B cell (primary cell): ENCODE measurements at regions not wholly inside any gene's neighbourhood (a gene's known extent, or its start where the extent isn't known, plus 50 kb on each side); places are given as distances from the start of the nearest gene placed in this dataset.

ENCODE experiments used
- ATAC-seq: fragments of 200-7000 bp; cut with Tn5 transposase; one replicate; pipeline ENCODE4 v1.10.0; 2021; ENCODE audit warnings: low read depth, mild to moderate bottlenecking, moderate number of reproducible peaks, moderate library complexity
- CTCF ChIA-PET: fragments of 350-600 bp; sonication (Branson Sonifier 250); formaldehyde crosslinking; loops from one replicate; lab custom pipeline; 2021; ENCODE audit warnings: antibody characterized with exemption, inconsistent platforms; lab: Charles Lee
- POLR2A ChIA-PET: fragments of 350-600 bp; sonication (Branson Sonifier 250); formaldehyde crosslinking; loops from one replicate; lab custom pipeline; 2021; ENCODE audit warnings: antibody characterized with exemption; lab: Charles Lee
- DNase-seq: peaks from one replicate; pipeline ENCODE4 v3.0.0; 2013
- H2AFZ ChIP-seq: 2 replicates; pipeline ENCODE4 v1.6.1; 2012; ENCODE audit warnings: mild to moderate bottlenecking, low read depth, low read length; ENCODE audit not compliant: insufficient read depth, poor library complexity, severe bottlenecking
- H3K27ac ChIP-seq, 2 donors: 1 replicate in 1 of 2; 2 replicates in 1 of 2; pipeline ENCODE4 v1.5.1; 2012 to 2013; ENCODE audit warnings: low read length in 2 of 2, mild to moderate bottlenecking in 2 of 2, moderate library complexity in 1 of 2
- H3K27me3 ChIP-seq, 4 experiments: fragments of 200-600 bp in 1 of 4; sonication (generic) in 1 of 4; replicated peaks in 1 of 4; 1 replicate in 2 of 4; 2 replicates in 2 of 4; pipeline versions ENCODE4 v1.6.1 to v1.7.0; 2013 to 2016; ENCODE audit warnings: low read length in 3 of 4, mild to moderate bottlenecking in 2 of 4, mixed read lengths in 1 of 4, moderate library complexity in 1 of 4; ENCODE audit not compliant: insufficient read depth in 4 of 4, control insufficient read depth in 3 of 4; ENCODE audit errors: control extremely low read depth in 1 of 4
- H3K36me3 ChIP-seq, 2 experiments: replicated peaks in 1 of 2; 1 replicate in 1 of 2; 2 replicates in 1 of 2; pipeline versions ENCODE4 v1.6.1 to v1.7.1; 2013; ENCODE audit warnings: low read length in 1 of 2; ENCODE audit not compliant: insufficient read depth in 2 of 2, control insufficient read depth in 1 of 2; ENCODE audit errors: control extremely low read depth in 1 of 2, extremely low read depth in 1 of 2
- H3K4me1 ChIP-seq, 2 donors: fragments of 200-600 bp in 1 of 2; sonication (generic) in 1 of 2; 1 replicate in 1 of 2; 2 replicates in 1 of 2; pipeline versions ENCODE4 v1.5.1 to v1.6.1; 2013 to 2017; ENCODE audit warnings: low read length in 2 of 2; ENCODE audit not compliant: control insufficient read depth in 2 of 2, insufficient read depth in 2 of 2
- H3K4me2 ChIP-seq: replicated peaks from 2 replicates; pipeline ENCODE3; 2012; ENCODE audit warnings: mild to moderate bottlenecking, low read depth, low read length; ENCODE audit not compliant: poor library complexity, severe bottlenecking
- H3K4me3 ChIP-seq, 5 experiments: fragments of 200-600 bp in 1 of 5; sonication (generic) in 1 of 5; 1 replicate in 3 of 5; 2 replicates in 2 of 5; pipeline versions ENCODE4 v1.5.1 to v1.7.0; 2011 to 2016; ENCODE audit warnings: low read length in 4 of 5, mild to moderate bottlenecking in 4 of 5, low read depth in 2 of 5, control low read depth in 1 of 5, moderate library complexity in 1 of 5; ENCODE audit not compliant: insufficient read depth in 1 of 5; ENCODE audit errors: control extremely low read depth in 1 of 5, extremely low read depth in 1 of 5
- H3K79me2 ChIP-seq: fragments of 200-600 bp; sonication (generic); one replicate; pipeline ENCODE4 v1.6.0; 2016; ENCODE audit warnings: low read length; ENCODE audit not compliant: control insufficient read depth, insufficient read depth
- H3K9ac ChIP-seq: fragments of 200-600 bp; sonication (generic); 2 replicates; pipeline ENCODE4 v1.6.1; 2017; ENCODE audit warnings: mild to moderate bottlenecking, low read length, moderate library complexity
- H3K9me3 ChIP-seq, 3 donors: one replicate each; pipeline versions ENCODE4 v1.6.1 to v1.7.1; 2013; ENCODE audit warnings: low read length in 2 of 3; ENCODE audit not compliant: control insufficient read depth in 2 of 3, insufficient read depth in 1 of 3; ENCODE audit errors: control extremely low read depth in 1 of 3
- H4K20me1 ChIP-seq: 2 replicates; pipeline ENCODE4 v1.6.0; 2012; ENCODE audit warnings: mild to moderate bottlenecking, low read length; ENCODE audit not compliant: insufficient read depth, control insufficient read depth, poor library complexity, severe bottlenecking
- H3K27ac Mint-ChIP-seq: one replicate; pipeline ENCODE4 v1.8.0; 2021; ENCODE audit warnings: mixed read lengths
- H3K27me3 Mint-ChIP-seq: one replicate; pipeline ENCODE4 v1.8.0; 2021; ENCODE audit warnings: mixed read lengths
- H3K4me1 Mint-ChIP-seq: one replicate; pipeline ENCODE4 v1.8.0; 2021; ENCODE audit warnings: mixed read lengths
- H3K4me3 Mint-ChIP-seq: one replicate; pipeline ENCODE4 v1.8.0; 2021; ENCODE audit warnings: mixed read lengths
- H3K9me3 Mint-ChIP-seq: one replicate; pipeline ENCODE4 v1.8.0; 2022; ENCODE audit warnings: mixed read lengths; ENCODE audit not compliant: insufficient read depth
- CTCF ChIP-seq: fragments of 200-600 bp; IDR thresholded peaks from one replicate; pipeline ENCODE4 v1.8.0; 2022; ENCODE audit warnings: antibody characterized with exemption, mild to moderate bottlenecking
- EZH2 ChIP-seq: IDR thresholded peaks from 2 replicates; pipeline ENCODE4 v1.6.1; 2012; ENCODE audit warnings: borderline replicate concordance, low read depth, mild to moderate bottlenecking, moderate library complexity, low read length; ENCODE audit not compliant: insufficient read depth, poor library complexity, severe bottlenecking
- WGBS: methylation state at CpG from one replicate; pipeline ENCODE4 v1.1.5; 2013; ENCODE audit warnings: missing lambda C conversion rate; ENCODE audit not compliant: insufficient coverage; 5-methylcytosine and 5-hydroxymethylcytosine counted together
- intact Hi-C: fragments of 100-400 bp; cut with micrococcal nuclease; formaldehyde crosslinking; loops from one replicate; pipeline ENCODE4 v1.10.0; 2022

GRCh38 chr6:9315966-9316650, 880.8 kb upstream of the SLC35B3 start:
- Histone ChIP-seq H4K20me1 (no peaks in the 10 kb centered on the region), H3K27ac (no peak overlapping the region), H3K4me2 (no peak overlapping the region), H3K4me3 (no peak overlapping the region), H3K27me3 (no peaks in the 10 kb centered on the region), H3K36me3 (no peaks in the 10 kb centered on the region), H2AFZ (no peak overlapping the region), H3K9me3 (no peaks in the 10 kb centered on the region), H3K9ac (no peak overlapping the region), H3K79me2 (no peaks in the 10 kb centered on the region), H3K4me1 (no peaks in the 10 kb centered on the region)
- no peak overlapping the region for H3K27ac Mint-ChIP-seq
- TF ChIP-seq EZH2 = no peak
- TF ChIP-seq CTCF = no peak
- DNase-seq = no peak
- no peaks in the 10 kb centered on the region for H3K27me3 Mint-ChIP-seq
- ChIA-PET CTCF (no interaction called here), POLR2A (no interaction called here)
- WGBS = 64% methylated on average over 2 of the region's 4 CpGs
- intact Hi-C loops = no loop called here
- H3K4me1 Mint-ChIP-seq = no peaks in the 10 kb centered on the region
- no peak for ATAC-seq
- H3K9me3 Mint-ChIP-seq = no peaks in the 10 kb centered on the region
- no peak overlapping the region for H3K4me3 Mint-ChIP-seq

GRCh38 chr6:9308284-9308683, 872.9 kb upstream of the SLC35B3 start:
- H3K4me1 Mint-ChIP-seq = no peaks in the 10 kb centered on the region
- no peaks in the 10 kb centered on the region for H3K27me3 Mint-ChIP-seq
- no peak overlapping the region for H3K4me3 Mint-ChIP-seq
- TF ChIP-seq EZH2 (no peak), CTCF (no peak)
- no peak overlapping the region for H3K27ac Mint-ChIP-seq
- intact Hi-C loops = no loop called here
- Histone ChIP-seq H3K79me2 (no peaks in the 10 kb centered on the region), H3K9me3 (peaks cover 0 to 6% (median 0%) of the 10 kb centered on the region in 3 donors), H3K4me1 (no peaks in the 10 kb centered on the region), H3K4me3 (no peak overlapping the region), H3K9ac (no peak overlapping the region), H3K27ac (no peak overlapping the region), H4K20me1 (no peaks in the 10 kb centered on the region), H3K27me3 (no peaks in the 10 kb centered on the region), H3K36me3 (no peaks in the 10 kb centered on the region), H3K4me2 (no peak overlapping the region), H2AFZ (no peak overlapping the region)
- ChIA-PET CTCF (no interaction called here), POLR2A (no interaction called here)
- DNase-seq (no peak), ATAC-seq (no peak)
- H3K9me3 Mint-ChIP-seq = no peaks in the 10 kb centered on the region
- WGBS = no CpG with 5 or more reads among the region's 4 CpGs
